ENCODE measurements at regions not wholly inside any gene's neighbourhood (a gene's known extent, or its start where the extent isn't known, plus 50 kb on each side); places are given as distances from the start of the nearest gene placed in this dataset.

DNA sequence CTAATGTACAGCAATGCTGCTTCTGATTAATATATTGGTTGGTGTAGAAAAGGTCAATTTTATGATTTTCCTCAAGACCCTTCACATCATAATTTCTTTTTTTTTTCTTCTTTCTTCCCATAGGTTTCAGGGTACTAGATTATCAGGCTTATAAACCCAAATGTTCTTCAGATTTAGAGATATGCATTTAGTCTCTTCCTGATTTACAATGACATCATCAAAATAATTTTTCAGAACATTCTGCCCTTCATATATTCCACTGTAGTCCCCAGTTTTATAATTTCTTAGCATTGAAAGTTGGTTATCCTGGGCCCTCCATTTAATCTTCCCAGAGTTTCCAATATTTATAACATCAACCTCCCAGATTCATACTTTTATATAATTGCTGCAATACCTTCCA is 226.7 kb upstream of the LRFN5 start:
- no peak overlapping the region for H3K27ac Mint-ChIP-seq
- no peak overlapping the region for H3K4me3 Mint-ChIP-seq
- ATAC-seq (replicated peaks), result no peak
- H3K27me3 Mint-ChIP-seq, result no peaks in the 10 kb centered on the region
- no peak for DNase-seq
- H3K36me3 Mint-ChIP-seq, result no peaks in the 10 kb centered on the region
- no peaks in the 10 kb centered on the region for H3K4me1 Mint-ChIP-seq
- no peaks in the 10 kb centered on the region for H3K9me3 Mint-ChIP-seq

GRCh38 chr14:41378526-41378925 is 228.2 kb upstream of the LRFN5 start:
- H3K4me1 Mint-ChIP-seq, result no peaks in the 10 kb centered on the region
- no peak for ATAC-seq (replicated peaks)
- H3K27me3 Mint-ChIP-seq, result no peaks in the 10 kb centered on the region
- H3K27ac Mint-ChIP-seq, result no peak overlapping the region
- no peak for DNase-seq
- no peaks in the 10 kb centered on the region for H3K9me3 Mint-ChIP-seq
- no peak overlapping the region for H3K4me3 Mint-ChIP-seq
- no peaks in the 10 kb centered on the region for H3K36me3 Mint-ChIP-seq

DNA sequence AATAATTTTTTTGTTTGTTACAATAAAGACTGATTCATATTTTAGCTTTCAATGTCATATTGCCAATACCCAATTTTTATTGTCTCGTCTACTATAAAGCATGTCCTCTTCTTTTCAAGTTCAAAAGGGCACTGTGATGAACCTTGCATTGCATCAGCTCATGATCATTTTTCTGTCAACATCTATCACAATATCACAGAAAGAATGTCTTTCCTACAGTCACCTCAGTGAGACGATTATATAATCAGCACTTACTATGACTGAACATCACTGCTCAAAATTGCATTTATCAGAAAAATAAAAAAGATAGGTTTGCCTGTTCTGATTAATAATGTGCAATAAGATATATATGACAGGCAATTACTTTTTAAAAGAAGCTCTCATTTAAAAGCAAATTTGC is 228.7 kb upstream of the LRFN5 start:
- no peak overlapping the region for H3K27ac Mint-ChIP-seq
- no peaks in the 10 kb centered on the region for H3K27me3 Mint-ChIP-seq
- DNase-seq (no peak), ATAC-seq (replicated peaks) (no peak)
- H3K9me3 Mint-ChIP-seq, result no peaks in the 10 kb centered on the region
- H3K36me3 Mint-ChIP-seq, result no peaks in the 10 kb centered on the region
- no peaks in the 10 kb centered on the region for H3K4me1 Mint-ChIP-seq
- H3K4me3 Mint-ChIP-seq, result no peak overlapping the region

GRCh38 chr14:41374092-41374491 is 232.6 kb upstream of the LRFN5 start:
- ATAC-seq (replicated peaks), result no peak
- no peaks in the 10 kb centered on the region for H3K36me3 Mint-ChIP-seq
- H3K9me3 Mint-ChIP-seq, result no peaks in the 10 kb centered on the region
- no peaks in the 10 kb centered on the region for H3K27me3 Mint-ChIP-seq
- no peaks in the 10 kb centered on the region for H3K4me1 Mint-ChIP-seq
- H3K27ac Mint-ChIP-seq, result no peak overlapping the region
- no peak overlapping the region for H3K4me3 Mint-ChIP-seq
- DNase-seq, result no peak

DNA sequence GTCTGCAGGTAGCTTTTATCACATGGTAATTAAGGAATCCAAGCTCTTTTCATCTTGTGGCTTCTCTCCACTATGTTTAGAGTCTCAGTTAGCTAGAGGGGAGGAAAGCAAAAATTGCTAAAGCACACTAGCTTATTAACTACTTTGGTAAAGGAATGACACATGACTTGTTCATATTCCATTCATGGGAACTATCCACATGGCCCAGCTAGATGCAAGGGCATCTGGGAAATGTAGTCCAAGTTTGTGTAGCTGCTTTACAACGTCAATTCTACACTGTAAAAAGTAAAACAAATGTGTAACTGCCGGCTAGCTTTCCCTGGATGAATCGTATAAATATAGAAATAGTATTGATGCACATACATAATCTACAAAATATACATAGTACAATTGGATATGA is 244.5 kb upstream of the LRFN5 start:
- Mint-ChIP-seq H3K36me3 (no peaks in the 10 kb centered on the region), H3K27me3 (no peaks in the 10 kb centered on the region), H3K27ac (no peak overlapping the region), H3K4me3 (no peak overlapping the region), H3K9me3 (peaks cover 0 to 8% of the 10 kb centered on the region in 2 donors), H3K4me1 (no peaks in the 10 kb centered on the region)
- ATAC-seq (replicated peaks) (no peak), DNase-seq (no peak)

- Mint-ChIP-seq H3K36me3 (no peaks in the 10 kb centered on the region), H3K27ac (no peak overlapping the region), H3K9me3 (peaks cover 0 to 8% of the 10 kb centered on the region in 2 donors), H3K4me3 (no peak overlapping the region), H3K4me1 (no peaks in the 10 kb centered on the region), H3K27me3 (no peaks in the 10 kb centered on the region)
- ATAC-seq (replicated peaks), result no peak
- DNase-seq, result no peak
Measured at GRCh38 chr14:41360126-41360525, 246.6 kb upstream of the LRFN5 start.

GRCh38 chr14:41355866-41356265 is 250.8 kb upstream of the LRFN5 start:
- no peak for ATAC-seq (replicated peaks)

GRCh38 chr14:41350476-41350875 is 256.2 kb upstream of the LRFN5 start:
- Mint-ChIP-seq H3K27ac (no peak overlapping the region), H3K9me3 (peaks cover 0 to 4% of the 10 kb centered on the region in 2 donors), H3K27me3 (no peaks in the 10 kb centered on the region), H3K36me3 (no peaks in the 10 kb centered on the region), H3K4me1 (no peaks in the 10 kb centered on the region), H3K4me3 (no peak overlapping the region)
- ATAC-seq (replicated peaks), result peak in 1 of 2 donors; percentile 16
- no peak for DNase-seq

More at GRCh38 chr14:41355866-41356265, 250.8 kb upstream of the LRFN5 start:
- no peak for DNase-seq
- Mint-ChIP-seq H3K27me3 (no peaks in the 10 kb centered on the region), H3K36me3 (no peaks in the 10 kb centered on the region), H3K4me1 (no peaks in the 10 kb centered on the region), H3K27ac (no peak overlapping the region), H3K9me3 (peaks cover 0 to 4% of the 10 kb centered on the region in 2 donors), H3K4me3 (no peak overlapping the region)

DNA sequence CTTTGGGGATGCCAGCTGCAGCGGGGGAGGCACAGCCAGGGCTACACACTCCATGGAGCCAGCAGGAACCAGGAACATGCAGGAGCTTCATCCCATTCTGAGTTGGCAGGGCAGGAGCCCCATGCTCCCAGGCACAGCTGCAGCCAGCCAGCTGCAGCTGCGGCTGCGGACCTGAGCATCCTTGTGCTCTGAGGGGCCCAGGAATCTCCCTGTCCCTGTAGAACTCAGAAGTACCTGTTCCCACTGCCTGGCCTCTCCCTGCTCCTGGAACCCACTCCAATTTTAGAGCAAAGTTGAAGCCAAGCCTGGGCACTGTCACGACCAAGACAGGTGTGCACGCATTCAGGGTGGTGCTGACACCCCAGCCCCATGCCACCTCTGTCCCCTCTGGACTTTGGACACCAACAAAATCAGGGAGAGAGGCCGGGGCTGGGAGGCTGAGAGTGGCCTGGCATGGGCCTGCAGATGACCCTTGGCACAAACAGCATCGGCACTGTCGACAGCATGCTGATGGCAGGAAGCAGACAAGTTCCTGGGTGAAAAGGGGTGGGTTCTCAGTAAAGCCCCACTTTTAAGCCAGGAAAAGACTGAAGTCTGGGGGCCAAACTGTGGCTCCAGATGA is 257.3 kb upstream of the LRFN5 start:
- DNase-seq (no peak), ATAC-seq (replicated peaks) (no peak)
- peaks cover 0 to 4% of the 10 kb centered on the region in 2 donors for H3K9me3 Mint-ChIP-seq
- H3K27me3 Mint-ChIP-seq, result no peaks in the 10 kb centered on the region
- H3K27ac Mint-ChIP-seq, result no peak overlapping the region
- H3K4me3 Mint-ChIP-seq, result no peak overlapping the region
- H3K36me3 Mint-ChIP-seq, result no peaks in the 10 kb centered on the region
- no peaks in the 10 kb centered on the region for H3K4me1 Mint-ChIP-seq

DNA sequence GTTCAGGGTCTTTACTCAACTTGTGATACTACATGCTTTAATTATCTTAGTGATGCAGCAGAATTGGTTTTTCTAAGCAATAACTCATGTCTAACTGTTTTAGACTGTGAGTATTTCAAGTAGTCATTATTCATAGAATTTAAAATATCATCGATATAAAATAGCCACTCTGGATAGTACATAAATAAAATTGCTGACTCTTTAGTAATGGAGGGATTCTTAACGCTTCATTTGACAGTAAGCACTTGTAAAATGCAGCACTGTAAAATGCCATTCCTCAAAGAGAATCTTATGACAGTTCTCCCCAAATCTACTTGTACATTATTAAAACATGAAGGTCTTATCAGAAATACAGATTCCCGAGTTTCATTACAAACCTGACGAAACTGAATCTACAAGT is 262.8 kb upstream of the LRFN5 start:
- ATAC-seq (replicated peaks) (no peak), DNase-seq (no peak)
- Mint-ChIP-seq H3K36me3 (no peaks in the 10 kb centered on the region), H3K9me3 (peaks cover 4 to 9% of the 10 kb centered on the region in 2 donors), H3K27me3 (no peaks in the 10 kb centered on the region), H3K27ac (no peak overlapping the region), H3K4me1 (no peaks in the 10 kb centered on the region), H3K4me3 (no peak overlapping the region)

GRCh38 chr14:41313196-41313595 is 293.5 kb upstream of the LRFN5 start:
- no peaks in the 10 kb centered on the region for H3K36me3 Mint-ChIP-seq
- no peak overlapping the region for H3K4me3 Mint-ChIP-seq
- DNase-seq, result no peak
- no peaks in the 10 kb centered on the region for H3K27me3 Mint-ChIP-seq
- H3K4me1 Mint-ChIP-seq, result no peaks in the 10 kb centered on the region
- no peak overlapping the region for H3K27ac Mint-ChIP-seq
- ATAC-seq (replicated peaks), result no peak
- H3K9me3 Mint-ChIP-seq, result peaks cover 6 to 9% of the 10 kb centered on the region in 2 donors

DNA sequence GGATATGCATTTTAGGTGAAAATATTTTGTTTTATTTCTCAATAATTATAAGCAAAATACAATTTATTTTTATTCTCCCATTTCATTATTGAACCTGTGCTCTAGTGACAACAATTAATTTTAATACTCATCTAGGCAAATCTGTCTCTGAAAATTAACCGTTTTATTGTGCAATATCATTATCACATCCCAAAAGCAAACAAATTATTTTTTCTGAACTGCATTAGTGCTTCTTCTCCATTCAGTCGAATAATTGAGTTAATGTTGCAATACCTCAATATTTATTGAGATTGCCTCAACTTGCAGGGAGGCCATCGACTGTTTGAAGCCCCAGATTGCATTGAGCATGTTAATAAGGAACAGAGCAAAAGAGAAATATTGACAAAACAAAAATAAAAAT is 303.2 kb upstream of the LRFN5 start:
- no peak overlapping the region for H3K27ac Mint-ChIP-seq
- no peak overlapping the region for H3K4me3 Mint-ChIP-seq
- H3K27me3 Mint-ChIP-seq, result no peaks in the 10 kb centered on the region
- no peaks in the 10 kb centered on the region for H3K4me1 Mint-ChIP-seq
- ATAC-seq (replicated peaks) (no peak), DNase-seq (no peak)
- no peaks in the 10 kb centered on the region for H3K36me3 Mint-ChIP-seq
- H3K9me3 Mint-ChIP-seq, result no peaks in the 10 kb centered on the region

- DNase-seq, result no peak
- no peak for ATAC-seq (replicated peaks)
- Mint-ChIP-seq H3K9me3 (no peaks in the 10 kb centered on the region), H3K4me1 (no peaks in the 10 kb centered on the region), H3K36me3 (no peaks in the 10 kb centered on the region), H3K27me3 (no peaks in the 10 kb centered on the region), H3K4me3 (no peak overlapping the region), H3K27ac (no peak overlapping the region)
Measured at GRCh38 chr14:41302776-41303175, 303.9 kb upstream of the LRFN5 start.

- Mint-ChIP-seq H3K27ac (no peak overlapping the region), H3K9me3 (no peaks in the 10 kb centered on the region), H3K4me3 (no peak overlapping the region), H3K36me3 (no peaks in the 10 kb centered on the region), H3K4me1 (no peaks in the 10 kb centered on the region), H3K27me3 (no peaks in the 10 kb centered on the region)
- no peak for ATAC-seq (replicated peaks)
- DNase-seq, result no peak
Measured at GRCh38 chr14:41299924-41300323, 306.8 kb upstream of the LRFN5 start.

GRCh38 chr14:41298328-41298690 is 308.4 kb upstream of the LRFN5 start:
- ATAC-seq (replicated peaks) (no peak), DNase-seq (no peak)
- Mint-ChIP-seq H3K9me3 (no peaks in the 10 kb centered on the region), H3K4me3 (no peak overlapping the region), H3K27me3 (no peaks in the 10 kb centered on the region), H3K4me1 (no peaks in the 10 kb centered on the region), H3K36me3 (no peaks in the 10 kb centered on the region), H3K27ac (no peak overlapping the region)
